ENCODE measurements at regions not wholly inside any gene's neighbourhood (a gene's known extent, or its start where the extent isn't known, plus 50 kb on each side); places are given as distances from the start of the nearest gene placed in this dataset.

- no peak for TF ChIP-seq CTCF (IDR thresholded peaks at IDR 0.05)
- TF ChIP-seq POLR2A (IDR thresholded peaks at IDR 0.05), result no peak
Measured at GRCh38 chr6:23419046-23419445, 707.0 kb upstream of the NRSN1 start.
